ENCODE measurements at regions not wholly inside any gene's neighbourhood (a gene's known extent, or its start where the extent isn't known, plus 50 kb on each side); places are given as distances from the start of the nearest gene placed in this dataset.
"Not testable (repeated sequence)": the region's sequence is repeated elsewhere in the genome, so short reads cannot be mapped to it uniquely, and the experiment has no call there.

GRCh38 chr6:168194732-168195567 lies 115.9 kb upstream of the FRMD1 start:
- DNase-seq (ENCODE audit: extremely low read depth, low read depth) = no peak

DNA sequence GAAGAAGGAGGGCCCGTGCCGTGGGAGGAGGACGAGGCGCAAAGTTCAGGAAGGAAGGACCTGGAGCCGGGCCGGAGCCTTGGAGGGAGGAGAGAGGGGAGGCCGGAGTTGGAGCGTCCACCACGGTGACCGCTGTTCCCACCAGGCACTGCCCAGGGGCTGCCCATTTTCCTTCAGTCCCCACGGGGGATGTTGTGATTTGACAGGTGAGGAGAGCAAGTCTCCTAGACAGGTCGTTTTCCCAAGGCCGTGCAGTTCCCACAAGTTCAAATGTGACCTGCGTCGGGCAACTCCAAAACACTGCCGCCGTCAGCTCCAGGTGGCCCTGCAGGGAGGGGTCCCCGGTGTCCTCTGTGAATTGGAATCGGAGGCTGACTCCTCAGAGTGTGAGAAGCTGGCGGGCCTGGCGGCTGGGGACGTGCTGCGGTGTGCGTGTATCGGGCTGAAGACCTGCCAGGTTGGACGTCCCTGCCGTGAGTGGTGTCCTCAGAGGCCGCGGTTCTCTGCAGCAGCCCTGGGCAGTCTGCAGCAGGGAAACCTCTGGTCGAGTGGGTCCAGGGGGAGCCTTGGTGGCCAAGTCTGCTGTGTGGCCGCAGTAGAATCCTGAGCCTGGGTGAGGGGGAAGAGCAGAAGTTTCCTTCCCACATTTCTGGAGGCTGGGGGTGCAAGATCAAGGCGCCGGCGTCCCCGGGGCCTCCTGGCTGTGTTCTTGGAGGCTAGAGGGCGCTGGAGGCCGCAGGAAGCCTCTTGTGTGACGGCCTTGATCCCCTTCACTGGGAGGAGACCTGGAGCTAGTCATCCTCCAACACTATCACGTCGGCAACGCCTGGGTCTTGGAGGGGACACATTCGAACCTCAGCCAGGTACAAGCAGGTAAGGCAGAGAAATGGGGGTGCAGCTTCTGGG lies 115.1 kb upstream of the FRMD1 start:
- DNase-seq (ENCODE audit: extremely low read depth, low read depth) = peak; percentile 15

GRCh38 chr6:168192901-168193815 lies 114.1 kb upstream of the FRMD1 start:
- DNase-seq (ENCODE audit: extremely low read depth, low read depth) = no peak

- no peak for DNase-seq (ENCODE audit: extremely low read depth, low read depth)
Observed at GRCh38 chr6:168192195-168192900, 113.3 kb upstream of the FRMD1 start.

DNA sequence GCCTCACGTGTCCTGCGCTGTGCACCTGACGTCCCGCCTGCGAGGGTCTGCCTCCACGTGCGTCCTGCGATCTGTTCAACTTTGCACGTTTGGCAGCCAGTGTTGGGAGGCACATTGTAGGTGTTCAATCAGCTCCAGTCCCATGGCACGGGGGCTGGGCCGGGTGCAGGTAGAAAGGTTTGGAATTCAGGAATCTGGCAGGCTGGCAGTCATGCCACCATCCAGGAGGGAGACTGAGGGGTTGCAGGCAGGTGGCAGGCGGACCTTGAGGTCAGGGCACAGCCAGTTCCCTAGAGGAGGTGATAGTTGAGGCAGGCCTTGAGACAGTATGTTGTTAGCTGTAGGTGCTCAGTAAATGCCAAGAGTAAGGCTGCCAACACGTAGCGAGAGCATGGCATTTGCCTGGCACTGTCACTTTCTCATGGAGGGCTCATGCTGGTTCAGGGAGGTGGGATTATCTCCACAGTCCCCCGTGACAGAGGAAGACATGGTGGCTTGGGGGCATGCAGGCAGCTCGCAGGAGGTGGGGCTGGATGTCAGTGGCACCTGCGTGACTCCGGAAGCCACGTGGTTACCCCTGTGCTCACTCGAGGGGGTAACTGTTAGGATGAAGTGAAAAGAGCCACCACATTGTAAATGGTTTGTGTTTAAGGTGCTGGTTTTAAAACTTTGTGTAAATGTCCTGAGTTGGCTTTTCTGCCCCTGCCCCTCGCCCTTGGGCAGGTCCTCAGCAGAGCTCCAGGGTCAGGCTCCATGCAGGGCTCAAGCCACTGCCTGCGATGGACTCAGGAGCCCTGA lies 111.8 kb upstream of the FRMD1 start:
- DNase-seq (ENCODE audit: extremely low read depth, low read depth) = no peak

- DNase-seq (ENCODE audit: extremely low read depth, low read depth) = no peak
Observed at GRCh38 chr6:168190014-168190405, 111.0 kb upstream of the FRMD1 start.

DNA sequence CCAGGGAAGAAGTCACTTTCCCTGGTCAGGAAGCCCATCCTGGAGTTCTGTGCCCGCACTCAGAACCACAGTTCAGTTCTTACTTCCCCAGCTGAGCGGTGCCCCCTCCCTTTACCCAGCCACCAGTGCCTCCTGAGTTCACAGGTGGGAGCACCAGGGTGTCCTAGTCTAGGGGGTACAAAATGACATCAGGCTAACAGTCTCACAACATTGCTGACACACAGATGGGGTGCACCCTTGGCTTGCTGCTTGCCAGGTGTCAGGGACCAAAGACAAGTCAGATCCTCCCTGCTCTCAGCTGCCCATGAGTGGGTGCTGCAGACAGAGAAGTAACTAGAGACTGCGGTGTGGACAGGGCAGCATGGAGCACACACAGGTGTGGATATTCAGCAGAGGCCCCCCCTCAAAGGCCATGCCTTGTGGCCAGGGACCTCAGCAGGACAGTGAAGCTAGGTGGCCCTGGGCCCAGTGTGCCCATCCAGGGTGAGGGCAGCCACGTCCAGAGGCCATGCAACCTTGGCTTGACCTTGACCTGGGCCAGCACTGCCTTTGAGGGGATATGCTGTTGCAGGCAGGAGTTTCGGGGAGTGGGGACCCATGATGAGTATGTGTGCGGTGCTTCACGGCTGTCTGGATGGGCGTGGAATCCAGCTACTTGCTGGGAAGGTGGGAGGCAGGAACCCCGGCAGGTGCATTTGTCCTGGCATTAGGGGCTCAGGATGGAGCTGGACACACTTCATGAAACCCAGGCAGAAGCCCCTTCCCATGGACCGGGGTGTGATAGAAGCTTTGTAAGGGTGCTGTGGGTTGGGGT lies 110.4 kb upstream of the FRMD1 start:
- no peak for DNase-seq (ENCODE audit: extremely low read depth, low read depth)

GRCh38 chr6:168188369-168189199 lies 109.6 kb upstream of the FRMD1 start:
- no peak for DNase-seq (ENCODE audit: extremely low read depth, low read depth)

DNA sequence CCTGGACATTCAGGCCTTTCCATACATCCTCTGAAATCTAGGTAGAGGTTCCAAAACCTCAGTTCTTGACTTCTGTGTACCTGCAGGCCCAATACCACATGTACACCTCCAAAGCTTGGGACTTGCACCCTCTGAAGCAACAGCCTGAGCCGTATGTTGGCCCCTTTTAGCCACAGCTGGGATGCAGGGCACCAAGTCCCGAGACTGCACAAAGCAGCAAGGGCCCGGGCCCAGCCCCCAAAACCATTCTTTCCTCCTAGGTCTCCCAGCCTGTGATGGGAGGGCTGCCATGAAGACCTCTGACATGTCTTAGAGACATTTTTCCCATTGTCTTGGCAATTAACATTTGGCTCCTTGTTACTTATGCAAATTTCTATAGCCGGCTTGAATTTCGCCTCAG lies 107.4 kb upstream of the FRMD1 start:
- no peak for DNase-seq (ENCODE audit: extremely low read depth, low read depth)

GRCh38 chr6:168186018-168186417 lies 107.0 kb upstream of the FRMD1 start:
- not testable (repeated sequence) for DNase-seq (ENCODE audit: extremely low read depth, low read depth)

DNA sequence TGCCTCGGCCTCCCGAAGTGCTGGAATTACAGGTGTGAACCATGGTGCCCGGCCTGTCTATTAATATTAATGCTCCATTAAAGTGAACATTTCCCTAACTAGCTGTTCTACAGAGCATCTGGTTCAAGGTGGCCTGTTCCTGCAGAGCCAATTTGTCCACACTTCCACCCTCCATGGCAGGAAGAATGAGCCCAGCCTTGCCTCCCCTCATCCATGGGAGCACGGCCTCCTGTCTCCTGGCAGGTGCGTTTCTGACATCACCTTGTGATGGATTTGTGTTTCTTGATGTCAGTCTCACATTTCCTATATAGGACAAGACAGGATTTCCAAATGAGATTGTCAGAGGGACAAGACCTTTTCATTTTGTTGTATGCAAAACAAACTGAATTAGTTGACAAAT lies 105.7 kb upstream of the FRMD1 start:
- DNase-seq (ENCODE audit: extremely low read depth, low read depth) = no peak

- no peak for DNase-seq (ENCODE audit: extremely low read depth, low read depth)
Observed at GRCh38 chr6:168183613-168183970, 104.6 kb upstream of the FRMD1 start.

DNA sequence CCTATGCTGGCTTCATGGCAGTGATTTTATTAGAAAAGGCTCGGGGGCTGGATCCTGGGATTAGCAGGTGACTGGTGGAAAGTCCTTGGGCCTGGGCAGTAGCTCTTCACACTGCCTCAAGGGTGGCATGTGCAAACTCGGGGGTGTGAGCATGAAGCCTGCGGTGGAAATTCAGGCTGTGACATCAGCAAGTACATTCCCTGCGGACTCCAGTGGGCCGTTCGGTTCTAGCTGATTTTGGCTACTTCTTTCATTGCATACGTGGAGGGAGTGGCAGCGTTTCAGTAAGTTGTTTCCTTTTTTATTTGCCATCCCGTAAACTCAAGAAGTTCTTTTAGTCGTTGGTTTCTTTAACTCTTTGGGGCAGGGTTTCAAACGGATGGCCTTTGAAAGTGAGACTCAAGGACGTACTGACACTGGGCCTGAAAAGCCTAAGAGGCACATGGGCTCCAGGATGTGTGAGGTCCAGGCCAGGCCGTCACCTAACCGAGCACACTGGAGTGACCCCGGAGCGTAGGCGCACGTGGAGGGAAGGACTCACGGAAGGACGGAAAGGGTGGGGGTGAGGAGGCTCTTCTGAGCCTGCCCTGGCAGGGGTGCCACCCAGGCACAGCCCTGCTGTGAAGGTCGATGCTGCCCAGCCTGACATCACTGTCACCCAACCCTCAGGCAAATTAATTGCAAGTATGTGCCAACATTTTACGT lies 104.0 kb upstream of the FRMD1 start:
- no peak for DNase-seq (ENCODE audit: extremely low read depth, low read depth)

DNA sequence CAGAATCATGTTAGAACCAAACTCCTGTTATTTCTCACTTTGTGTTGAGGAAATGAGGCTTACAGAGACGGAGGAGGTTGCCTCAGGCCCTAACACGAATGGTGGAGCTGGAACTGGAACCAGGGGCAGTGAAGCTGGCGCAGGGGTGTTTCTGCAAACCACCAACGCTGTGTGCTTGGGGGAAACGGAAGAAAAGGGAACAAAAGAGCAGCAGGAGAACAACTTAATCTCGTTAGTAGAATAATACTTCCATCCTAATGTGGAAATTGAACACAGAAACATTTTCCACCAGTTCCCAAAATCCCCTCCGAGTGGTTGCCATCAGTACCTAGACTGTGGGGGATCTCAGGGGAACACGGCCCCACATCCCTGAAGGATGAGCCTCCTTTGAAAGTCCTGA lies 103.4 kb upstream of the FRMD1 start:
- DNase-seq (ENCODE audit: extremely low read depth, low read depth) = no peak

GRCh38 chr6:168181876-168182275 lies 102.9 kb upstream of the FRMD1 start:
- DNase-seq (ENCODE audit: extremely low read depth, low read depth) = no peak

DNA sequence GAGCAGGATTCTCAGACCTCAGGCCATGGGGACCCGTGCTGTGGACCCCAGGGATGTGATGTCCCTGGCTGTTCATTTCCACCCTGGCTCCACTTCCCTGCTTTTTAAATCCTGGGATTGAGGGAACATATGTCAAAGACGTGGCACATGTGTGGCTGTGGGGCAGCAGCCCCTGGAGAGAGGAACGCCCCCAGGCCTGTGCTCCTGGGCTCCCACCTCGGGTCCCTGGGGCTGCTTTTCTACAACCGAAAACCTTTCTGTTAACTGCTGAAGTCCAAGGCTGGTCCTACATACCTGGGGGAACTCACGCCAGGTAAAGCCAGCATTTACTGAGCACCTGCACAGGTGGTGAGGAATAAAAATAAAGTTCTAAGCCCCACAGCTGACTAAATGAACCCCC lies 102.3 kb upstream of the FRMD1 start:
- no peak for DNase-seq (ENCODE audit: extremely low read depth, low read depth)

DNA sequence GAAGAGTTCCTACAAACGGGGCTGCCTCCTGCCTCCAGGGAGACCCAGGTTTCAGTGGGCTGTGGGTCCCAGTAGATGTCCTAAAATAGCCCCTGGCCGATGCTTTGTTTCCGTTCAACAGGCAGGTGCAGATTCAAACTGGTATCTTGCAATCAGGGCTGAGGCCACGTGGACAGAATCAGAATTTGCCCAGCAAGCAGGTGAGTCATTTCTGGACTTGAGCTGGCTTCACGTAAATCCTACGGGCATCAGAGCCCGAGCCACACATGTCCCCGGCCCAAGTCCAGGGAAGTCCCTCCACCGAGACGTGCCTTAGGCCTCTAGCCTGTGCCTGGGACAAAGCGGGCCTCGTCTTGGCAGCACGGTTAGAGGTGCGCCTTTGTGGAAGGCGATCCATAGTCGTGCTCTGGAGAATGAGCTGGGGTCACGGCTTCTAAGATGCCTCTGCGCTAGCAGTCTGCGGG lies 101.6 kb upstream of the FRMD1 start:
- no peak for DNase-seq (ENCODE audit: extremely low read depth, low read depth)

Measured in NCI-H460 (cell line).